Stimulated activated CD8-positive, alpha-beta memory T cell treated with anti-CD3 and anti-CD28 coated beads, Interleukin-15, amount 100 ng/mL, for 1 hour (primary cell): ENCODE measurements at regions not wholly inside any gene's neighbourhood (a gene's known extent, or its start where the extent isn't known, plus 50 kb on each side); places are given as distances from the start of the nearest gene placed in this dataset.

ENCODE experiments used
- DNase-seq: peaks from one replicate; pipeline ENCODE4 v3.0.0-alpha.2; 2020; ENCODE audit warnings: low read depth

GRCh38 chr18:67380867-67381266 is 135.7 kb downstream of the DSEL start:
- no peak for DNase-seq

- DNase-seq = no peak
These were observed 136.5 kb downstream of the DSEL start for GRCh38 chr18:67379981-67380380.

GRCh38 chr18:67376372-67376771 is 140.1 kb downstream of the DSEL start:
- DNase-seq = no peak

GRCh38 chr18:67373636-67374035 is 142.9 kb downstream of the DSEL start:
- DNase-seq = no peak

GRCh38 chr18:67367540-67367939 is 149.0 kb downstream of the DSEL start:
- DNase-seq = no peak

- DNase-seq = no peak
These were observed 152.8 kb downstream of the DSEL start for GRCh38 chr18:67363694-67364093.

- no peak for DNase-seq
These were observed 153.6 kb downstream of the DSEL start for GRCh38 chr18:67362906-67363305.

GRCh38 chr18:67359873-67360838 is 156.4 kb downstream of the DSEL start:
- no peak for DNase-seq

- DNase-seq = no peak
These were observed 157.6 kb downstream of the DSEL start for GRCh38 chr18:67358947-67359346.

- no peak for DNase-seq
These were observed 161.8 kb downstream of the DSEL start for GRCh38 chr18:67354692-67355091.

GRCh38 chr18:67354091-67354490 is 162.4 kb downstream of the DSEL start:
- no peak for DNase-seq

- no peak for DNase-seq
These were observed 169.1 kb downstream of the DSEL start for GRCh38 chr18:67347438-67347837.

GRCh38 chr18:67342159-67342558 is 174.4 kb downstream of the DSEL start:
- DNase-seq = no peak

GRCh38 chr18:67337696-67338095 is 178.8 kb downstream of the DSEL start:
- DNase-seq = no peak

GRCh38 chr18:67331857-67332256 is 184.7 kb downstream of the DSEL start:
- DNase-seq = no peak

- DNase-seq = no peak
These were observed 197.4 kb downstream of the DSEL start for GRCh38 chr18:67319109-67319508.

GRCh38 chr18:67318651-67319050 is 197.9 kb downstream of the DSEL start:
- no peak for DNase-seq

- DNase-seq = no peak
These were observed 205.7 kb downstream of the DSEL start for GRCh38 chr18:67310826-67311225.

- DNase-seq = no peak
These were observed 207.7 kb downstream of the DSEL start for GRCh38 chr18:67308819-67309218.

- no peak for DNase-seq
These were observed 211.1 kb downstream of the DSEL start for GRCh38 chr18:67305466-67305865.

- no peak for DNase-seq
These were observed 214.5 kb downstream of the DSEL start for GRCh38 chr18:67302043-67302442.

- no peak for DNase-seq
These were observed 214.9 kb downstream of the DSEL start for GRCh38 chr18:67301592-67301991.

- no peak for DNase-seq
These were observed 216.0 kb downstream of the DSEL start for GRCh38 chr18:67300498-67300897.

GRCh38 chr18:67292814-67293213 is 223.7 kb downstream of the DSEL start:
- DNase-seq = no peak
